GM18861 (cell line): ENCODE measurements at regions not wholly inside any gene's neighbourhood (a gene's known extent, or its start where the extent isn't known, plus 50 kb on each side); places are given as distances from the start of the nearest gene placed in this dataset.
"Not testable (repeated sequence)": the region's sequence is repeated elsewhere in the genome, so short reads cannot be mapped to it uniquely, and the experiment has no call there.

Experiments
- ATAC-seq: cut with Tn5 transposase; IDR thresholded peaks from one replicate; pipeline ENCODE4 v1.9.1; 2021; ENCODE audit not compliant: unreplicated experiment

- not testable (repeated sequence) for ATAC-seq
Measured at GRCh38 chr2:4244422-4244821, 541.0 kb downstream of the DCDC2C start.

GRCh38 chr2:4246364-4247131 is 543.2 kb downstream of the DCDC2C start:
- ATAC-seq: no peak

GRCh38 chr2:4247791-4248190 is 544.4 kb downstream of the DCDC2C start:
- no peak for ATAC-seq

- ATAC-seq: no peak
Measured at GRCh38 chr2:4255491-4255890, 552.1 kb downstream of the DCDC2C start.

GRCh38 chr2:4256351-4256750 is 553.0 kb downstream of the DCDC2C start:
- no peak for ATAC-seq

GRCh38 chr2:4258563-4258962 is 555.2 kb downstream of the DCDC2C start:
- ATAC-seq: no peak

GRCh38 chr2:4265936-4266335 is 562.6 kb downstream of the DCDC2C start:
- no peak for ATAC-seq

GRCh38 chr2:4269885-4270284 is 566.5 kb downstream of the DCDC2C start:
- ATAC-seq: no peak

GRCh38 chr2:4272261-4272858 is 569.0 kb downstream of the DCDC2C start:
- no peak for ATAC-seq

- ATAC-seq: no peak
Measured at GRCh38 chr2:4278392-4278791, 575.0 kb downstream of the DCDC2C start.

GRCh38 chr2:4279431-4279830 is 576.1 kb downstream of the DCDC2C start:
- no peak for ATAC-seq

GRCh38 chr2:4291430-4291829 is 588.1 kb downstream of the DCDC2C start:
- ATAC-seq: no peak

- no peak for ATAC-seq
Measured at GRCh38 chr2:4295680-4296079, 592.3 kb downstream of the DCDC2C start.

GRCh38 chr2:4300616-4301015 is 597.2 kb downstream of the DCDC2C start:
- no peak for ATAC-seq

- no peak for ATAC-seq
Measured at GRCh38 chr2:4324531-4324930, 621.2 kb downstream of the DCDC2C start.

GRCh38 chr2:4336864-4337263 is 633.5 kb downstream of the DCDC2C start:
- ATAC-seq: no peak

- no peak for ATAC-seq
Measured at GRCh38 chr2:4338345-4338744, 635.0 kb downstream of the DCDC2C start.

GRCh38 chr2:4340536-4340935 is 637.2 kb downstream of the DCDC2C start:
- ATAC-seq: no peak

GRCh38 chr2:4346628-4347027 is 643.3 kb downstream of the DCDC2C start:
- ATAC-seq: no peak

- ATAC-seq: no peak
Measured at GRCh38 chr2:4353668-4354067, 650.3 kb downstream of the DCDC2C start.

- no peak for ATAC-seq
Measured at GRCh38 chr2:4354164-4354563, 650.8 kb downstream of the DCDC2C start.

GRCh38 chr2:4354678-4355077 is 651.3 kb downstream of the DCDC2C start:
- ATAC-seq: no peak

- ATAC-seq: no peak
Measured at GRCh38 chr2:4356109-4356508, 652.7 kb downstream of the DCDC2C start.
